ENCODE measurements at regions not wholly inside any gene's neighbourhood (a gene's known extent, or its start where the extent isn't known, plus 50 kb on each side); places are given as distances from the start of the nearest gene placed in this dataset.

GRCh38 chr2:160956243-160956802, 203.9 kb upstream of the TANK start:
- no peak for TF ChIP-seq CTCF (IDR thresholded peaks at IDR 0.05; ENCODE audit: borderline replicate concordance)
- peak; percentile 20 for DNase-seq
- no peaks in the 10 kb centered on the region for H3K36me3 ChIP-seq
- H3K4me3 ChIP-seq: no peak overlapping the region
- H3K4me1 ChIP-seq: peaks cover 36% of the 10 kb centered on the region
- H3K9me3 ChIP-seq (replicated peaks): no peaks in the 10 kb centered on the region
- H3K27ac ChIP-seq (replicated peaks): peak overlapping the region; percentile 60
- intact Hi-C loops (cut with micrococcal nuclease): no loop called here
- H3K27me3 ChIP-seq (ENCODE audit: low read depth): no peaks in the 10 kb centered on the region

GRCh38 chr2:160963957-160964356, 196.3 kb upstream of the TANK start:
- H3K27ac ChIP-seq (replicated peaks): no peak overlapping the region
- no peak for TF ChIP-seq CTCF (IDR thresholded peaks at IDR 0.05; ENCODE audit: borderline replicate concordance)
- no peaks in the 10 kb centered on the region for H3K36me3 ChIP-seq
- no peak for DNase-seq
- no peaks in the 10 kb centered on the region for H3K9me3 ChIP-seq (replicated peaks)
- intact Hi-C loops (cut with micrococcal nuclease): no loop called here
- no peaks in the 10 kb centered on the region for H3K27me3 ChIP-seq (ENCODE audit: low read depth)
- H3K4me3 ChIP-seq: no peak overlapping the region
- peaks cover 32% of the 10 kb centered on the region for H3K4me1 ChIP-seq

GRCh38 chr2:160967523-160967922, 192.7 kb upstream of the TANK start:
- intact Hi-C loops (cut with micrococcal nuclease): no loop called here
- DNase-seq: no peak
- peak overlapping the region; percentile 52 for H3K27ac ChIP-seq (replicated peaks)
- no peak for TF ChIP-seq CTCF (IDR thresholded peaks at IDR 0.05; ENCODE audit: borderline replicate concordance)
- no peaks in the 10 kb centered on the region for H3K36me3 ChIP-seq
- H3K4me1 ChIP-seq: peaks cover 35% of the 10 kb centered on the region
- no peaks in the 10 kb centered on the region for H3K27me3 ChIP-seq (ENCODE audit: low read depth)
- H3K9me3 ChIP-seq (replicated peaks): no peaks in the 10 kb centered on the region
- H3K4me3 ChIP-seq: peak overlapping the region; percentile 19

GRCh38 chr2:160968183-160968582, 192.0 kb upstream of the TANK start:
- Histone ChIP-seq H3K27me3 (ENCODE audit: low read depth) (no peaks in the 10 kb centered on the region), H3K9me3 (replicated peaks) (no peaks in the 10 kb centered on the region), H3K36me3 (no peaks in the 10 kb centered on the region), H3K4me3 (no peak overlapping the region), H3K27ac (replicated peaks) (peak overlapping the region; percentile 52), H3K4me1 (peaks cover 35% of the 10 kb centered on the region)
- no peak for TF ChIP-seq CTCF (IDR thresholded peaks at IDR 0.05; ENCODE audit: borderline replicate concordance)
- intact Hi-C loops (cut with micrococcal nuclease): no loop called here
- DNase-seq: no peak

- peak; percentile 91 for TF ChIP-seq CTCF (IDR thresholded peaks at IDR 0.05; ENCODE audit: borderline replicate concordance)
- H3K4me1 ChIP-seq: peaks cover 35% of the 10 kb centered on the region
- no peaks in the 10 kb centered on the region for H3K9me3 ChIP-seq (replicated peaks)
- H3K27ac ChIP-seq (replicated peaks): peak overlapping the region; percentile 85
- intact Hi-C loops (cut with micrococcal nuclease): no loop called here
- no peaks in the 10 kb centered on the region for H3K36me3 ChIP-seq
- peak overlapping the region; percentile 53 for H3K4me3 ChIP-seq
- no peak for DNase-seq
- no peaks in the 10 kb centered on the region for H3K27me3 ChIP-seq (ENCODE audit: low read depth)
Observed at GRCh38 chr2:160970052-160970965, 189.9 kb upstream of the TANK start.
